Activated T-cell treated with anti-CD3 and anti-CD28 coated beads for 4 hours (primary cell): ENCODE measurements at regions not wholly inside any gene's neighbourhood (a gene's known extent, or its start where the extent isn't known, plus 50 kb on each side); places are given as distances from the start of the nearest gene placed in this dataset.
"Not testable (repeated sequence)": the region's sequence is repeated elsewhere in the genome, so short reads cannot be mapped to it uniquely, and the experiment has no call there.

Experiments used
- DNase-seq: peaks from one replicate; pipeline ENCODE4 v3.0.0-alpha.2; 2020

GRCh38 chr16:49944221-49944620 lies 80.8 kb upstream of the CNEP1R1 start:
- DNase-seq: no peak

- no peak for DNase-seq
These were observed 76.9 kb upstream of the CNEP1R1 start for GRCh38 chr16:49947907-49948678.

GRCh38 chr16:49951574-49952195 lies 73.3 kb upstream of the CNEP1R1 start:
- no peak for DNase-seq

- DNase-seq: no peak
These were observed 72.6 kb upstream of the CNEP1R1 start for GRCh38 chr16:49952386-49952785.

- DNase-seq: no peak
These were observed 71.9 kb upstream of the CNEP1R1 start for GRCh38 chr16:49953090-49953489.

GRCh38 chr16:49955858-49956257 lies 69.2 kb upstream of the CNEP1R1 start:
- no peak for DNase-seq

- DNase-seq: no peak
These were observed 68.1 kb upstream of the CNEP1R1 start for GRCh38 chr16:49956915-49957314.

GRCh38 chr16:49958448-49958847 lies 66.6 kb upstream of the CNEP1R1 start:
- no peak for DNase-seq

- no peak for DNase-seq
These were observed 65.3 kb upstream of the CNEP1R1 start for GRCh38 chr16:49959552-49960277.

GRCh38 chr16:49961089-49961488 lies 63.9 kb upstream of the CNEP1R1 start:
- no peak for DNase-seq

- not testable (repeated sequence) for DNase-seq
These were observed 62.5 kb upstream of the CNEP1R1 start for GRCh38 chr16:49962566-49962965.

GRCh38 chr16:49964316-49964715 lies 60.7 kb upstream of the CNEP1R1 start:
- no peak for DNase-seq

GRCh38 chr16:49964973-49965372 lies 60.1 kb upstream of the CNEP1R1 start:
- no peak for DNase-seq

- DNase-seq: no peak
These were observed 57.9 kb upstream of the CNEP1R1 start for GRCh38 chr16:49967012-49967559.

- DNase-seq: no peak
These were observed 55.7 kb upstream of the CNEP1R1 start for GRCh38 chr16:49969091-49970030.

GRCh38 chr16:49970797-49971431 lies 54.1 kb upstream of the CNEP1R1 start:
- DNase-seq: no peak

- DNase-seq: no peak
These were observed 52.7 kb upstream of the CNEP1R1 start for GRCh38 chr16:49972280-49972679.

GRCh38 chr16:49972961-49973360 lies 52.1 kb upstream of the CNEP1R1 start:
- DNase-seq: no peak
